ENCODE measurements at regions not wholly inside any gene's neighbourhood (a gene's known extent, or its start where the extent isn't known, plus 50 kb on each side); places are given as distances from the start of the nearest gene placed in this dataset.
A peak's percentile ranks its signal among the peaks of the same experiment; 100 is the strongest.

DNA sequence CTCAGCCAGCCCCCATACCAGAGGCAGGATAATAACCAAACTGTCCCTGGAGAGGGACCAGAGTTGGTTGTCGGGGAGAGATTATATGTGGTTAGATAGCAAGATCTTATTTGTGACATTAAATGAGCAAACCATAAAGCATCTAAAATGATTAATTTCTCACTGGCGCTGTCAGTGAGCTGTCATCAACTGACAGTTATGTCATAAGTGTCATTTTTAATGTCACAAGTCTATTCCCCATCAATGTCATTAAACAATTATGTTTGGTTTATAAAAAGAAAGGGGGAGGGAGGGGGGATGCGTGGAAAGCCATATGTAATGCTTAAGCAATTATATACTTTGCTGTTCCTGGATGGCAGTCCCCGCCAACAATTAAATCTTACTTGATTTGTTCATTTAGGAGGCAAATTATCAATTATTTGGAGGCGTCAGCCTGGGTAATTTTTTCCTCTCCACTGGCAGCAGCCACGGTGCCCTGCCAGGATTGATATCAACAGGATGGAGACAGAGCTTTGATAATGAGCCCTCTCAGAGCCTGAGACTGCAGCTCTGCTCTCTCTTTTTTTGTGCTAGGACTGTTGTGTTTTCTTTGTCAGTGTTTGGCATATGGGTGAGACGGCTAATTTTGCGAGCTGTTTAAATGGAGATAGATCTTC lies 333.6 kb upstream of the CAMK1G start:
- no peak for DNase-seq

- no peak for DNase-seq
These were observed 332.5 kb upstream of the CAMK1G start for GRCh38 chr1:209250861-209251636.

DNA sequence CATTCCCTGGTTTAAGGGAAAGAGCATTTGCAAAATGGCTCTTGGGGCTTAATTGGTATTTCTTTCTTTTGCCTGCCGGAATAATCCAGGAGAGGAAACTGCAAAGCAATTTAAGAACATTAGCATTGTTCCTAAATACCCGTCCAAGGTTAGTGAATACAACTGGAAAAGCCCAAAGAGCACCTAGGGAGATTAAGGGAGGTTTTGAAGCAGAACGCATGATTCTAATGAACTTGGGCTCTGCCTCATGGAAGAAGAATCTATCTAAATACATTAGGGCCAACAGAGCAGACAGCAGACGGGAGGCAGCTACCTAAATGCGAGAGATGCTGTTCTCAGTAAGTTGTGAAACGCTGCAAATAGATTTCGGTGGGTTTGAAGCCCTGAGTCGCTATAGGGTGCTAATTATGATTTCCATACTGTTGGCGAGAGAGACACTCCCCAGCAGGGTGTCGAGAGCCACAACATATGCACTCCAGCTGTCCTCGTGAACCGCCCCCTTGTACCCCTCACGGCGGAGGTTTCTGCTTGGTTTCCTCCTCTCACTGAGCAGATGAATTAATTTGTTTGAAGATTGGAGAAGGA lies 326.7 kb upstream of the CAMK1G start:
- no peak for DNase-seq

DNA sequence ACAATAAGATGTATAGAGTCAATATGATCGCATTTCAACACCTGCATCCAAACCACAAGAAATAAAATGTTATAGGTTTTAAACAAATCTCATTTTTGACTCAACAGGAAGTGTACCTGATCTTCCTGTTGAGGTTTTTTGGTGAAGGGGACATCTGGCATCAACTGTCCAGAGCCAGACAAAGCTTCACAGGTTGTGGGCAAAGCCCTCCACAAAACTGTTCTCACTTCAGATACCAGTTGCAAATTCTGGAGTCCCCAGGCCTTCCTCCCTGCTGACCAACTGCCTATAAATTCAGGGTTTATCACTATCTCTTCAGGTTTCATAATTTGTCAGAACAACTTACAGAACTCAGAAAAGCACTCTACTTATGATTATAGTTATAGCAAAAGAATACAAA lies 326.1 kb upstream of the CAMK1G start:
- no peak for DNase-seq

DNA sequence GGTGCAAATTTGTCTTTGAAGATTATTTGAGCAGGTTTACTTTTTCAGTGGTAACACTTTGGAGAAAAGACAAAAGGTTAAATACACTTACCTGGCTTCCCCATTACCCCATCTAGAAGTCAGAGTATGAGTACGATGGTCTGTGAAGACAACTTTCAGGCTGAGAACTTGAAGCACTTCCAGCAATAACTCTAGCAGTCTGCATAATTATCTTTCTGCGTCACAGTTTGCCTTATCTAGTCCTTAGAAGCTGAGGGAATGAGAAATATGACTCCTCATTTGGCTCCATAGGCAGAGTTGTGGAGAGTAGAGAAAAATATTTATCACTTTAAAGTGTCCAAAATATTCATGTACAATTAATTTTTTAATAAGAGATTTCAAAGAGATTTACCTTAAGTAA lies 323.4 kb upstream of the CAMK1G start:
- DNase-seq, result no peak

GRCh38 chr1:209262631-209263030 lies 320.9 kb upstream of the CAMK1G start:
- no peak for DNase-seq

DNA sequence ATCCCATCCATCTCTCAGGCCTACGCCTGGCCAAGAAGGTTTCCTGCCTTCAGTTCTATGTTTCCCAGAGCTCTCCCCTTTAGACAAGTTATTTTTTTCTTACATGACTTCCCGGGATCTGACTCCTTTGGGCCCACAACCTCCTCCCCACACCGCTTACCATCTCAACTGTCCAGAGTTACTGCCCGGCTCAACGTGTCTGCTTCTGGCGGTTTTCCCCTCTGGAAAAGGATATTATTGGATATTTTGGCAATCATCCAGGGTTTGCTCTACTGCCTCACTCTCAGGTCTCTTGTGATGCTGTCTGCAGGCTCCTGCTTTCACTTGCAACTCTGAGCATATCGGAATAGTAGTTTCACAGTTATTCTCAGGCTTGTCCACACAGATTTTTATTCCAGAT lies 318.2 kb upstream of the CAMK1G start:
- no peak for DNase-seq

- no peak for DNase-seq
These were observed 316.8 kb upstream of the CAMK1G start for GRCh38 chr1:209266590-209267205.

DNA sequence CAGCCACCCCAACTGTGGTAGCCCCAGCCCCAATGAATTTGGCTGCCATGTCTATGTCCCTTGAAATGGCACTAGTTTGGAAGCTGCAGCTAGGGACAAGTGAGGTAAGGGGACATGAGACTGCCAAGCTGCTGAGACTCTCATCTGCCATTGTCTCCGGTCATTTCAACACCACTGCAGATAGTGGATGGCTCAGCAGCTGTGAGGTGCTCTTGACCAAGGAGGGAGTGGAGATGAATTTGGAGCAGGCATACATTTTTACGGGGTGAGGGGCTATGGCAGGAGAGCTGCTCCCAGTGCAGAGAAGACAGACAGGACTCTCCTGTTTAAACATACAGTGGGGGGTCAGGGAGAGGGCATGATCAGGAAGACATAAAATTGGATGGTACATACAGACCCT lies 315.5 kb upstream of the CAMK1G start:
- no peak for DNase-seq

GRCh38 chr1:209268479-209268878 lies 315.0 kb upstream of the CAMK1G start:
- DNase-seq, result no peak

- no peak for DNase-seq
These were observed 307.2 kb upstream of the CAMK1G start for GRCh38 chr1:209276321-209276720.

GRCh38 chr1:209277662-209278061 lies 305.9 kb upstream of the CAMK1G start:
- DNase-seq, result no peak

GRCh38 chr1:209291715-209292114 lies 291.8 kb upstream of the CAMK1G start:
- no peak for DNase-seq

DNA sequence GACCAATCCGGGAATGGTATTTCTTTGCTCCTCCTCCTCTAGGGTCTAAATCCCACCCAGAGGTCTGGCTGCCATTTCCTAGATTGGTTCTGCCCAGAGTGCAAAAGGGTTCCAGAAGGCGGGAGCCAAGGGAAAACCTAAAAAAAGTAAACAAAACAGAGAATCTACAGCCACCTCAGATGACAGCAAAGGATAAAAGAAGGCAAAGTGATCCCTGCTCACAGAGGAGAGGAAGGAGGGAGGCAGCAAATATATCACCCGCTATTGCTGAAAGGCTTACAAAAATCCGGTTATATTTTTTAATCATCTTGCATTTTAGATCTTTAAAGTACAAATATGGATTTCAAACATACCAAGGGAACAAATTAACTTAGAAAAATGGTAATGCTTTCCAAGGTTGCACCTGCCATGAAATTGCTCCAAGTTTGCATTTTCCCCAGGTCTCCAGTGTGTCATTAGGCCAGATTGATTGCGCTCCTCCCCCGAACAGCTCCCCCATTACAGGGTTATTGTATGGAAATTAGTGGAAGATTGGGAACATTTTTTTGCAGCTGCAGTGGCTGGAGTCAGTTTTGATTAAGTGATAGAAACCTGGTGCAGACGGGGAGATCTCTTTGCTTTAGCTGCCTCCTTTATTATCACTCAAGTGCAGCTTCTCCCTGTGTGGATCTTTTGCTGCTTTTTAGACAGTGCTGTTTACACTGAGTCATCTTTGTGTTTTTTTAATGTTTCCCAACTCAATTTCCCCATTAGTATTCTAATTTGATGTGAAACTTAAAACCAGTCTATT lies 280.5 kb upstream of the CAMK1G start:
- peak; percentile 68 for DNase-seq

GRCh38 chr1:209304166-209304565 lies 279.3 kb upstream of the CAMK1G start:
- DNase-seq, result no peak

- DNase-seq, result no peak
These were observed 278.1 kb upstream of the CAMK1G start for GRCh38 chr1:209305221-209305954.

GRCh38 chr1:209307846-209308245 lies 275.7 kb upstream of the CAMK1G start:
- no peak for DNase-seq

DNA sequence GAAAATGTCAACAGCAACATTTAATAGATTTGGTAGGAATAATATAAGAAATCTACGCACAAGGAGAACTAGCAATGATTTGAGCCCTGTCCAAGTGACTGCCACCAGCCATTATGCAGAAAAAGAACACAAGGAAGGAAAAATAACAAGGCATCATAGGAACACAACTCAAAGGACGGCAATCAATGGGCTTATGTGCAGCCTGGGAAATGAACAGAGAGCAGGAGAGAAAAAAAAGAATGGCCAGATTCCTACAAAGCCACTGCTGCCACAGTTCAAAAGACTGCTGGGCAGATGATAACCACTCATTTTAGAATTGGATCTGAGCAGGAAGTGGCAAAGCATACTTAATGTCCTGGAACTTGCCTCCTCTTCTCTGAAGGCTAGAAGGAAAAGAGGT lies 274.3 kb upstream of the CAMK1G start:
- no peak for DNase-seq

GRCh38 chr1:209311770-209312169 lies 271.7 kb upstream of the CAMK1G start:
- DNase-seq, result no peak

GRCh38 chr1:209316929-209317328 lies 266.6 kb upstream of the CAMK1G start:
- no peak for DNase-seq

DNA sequence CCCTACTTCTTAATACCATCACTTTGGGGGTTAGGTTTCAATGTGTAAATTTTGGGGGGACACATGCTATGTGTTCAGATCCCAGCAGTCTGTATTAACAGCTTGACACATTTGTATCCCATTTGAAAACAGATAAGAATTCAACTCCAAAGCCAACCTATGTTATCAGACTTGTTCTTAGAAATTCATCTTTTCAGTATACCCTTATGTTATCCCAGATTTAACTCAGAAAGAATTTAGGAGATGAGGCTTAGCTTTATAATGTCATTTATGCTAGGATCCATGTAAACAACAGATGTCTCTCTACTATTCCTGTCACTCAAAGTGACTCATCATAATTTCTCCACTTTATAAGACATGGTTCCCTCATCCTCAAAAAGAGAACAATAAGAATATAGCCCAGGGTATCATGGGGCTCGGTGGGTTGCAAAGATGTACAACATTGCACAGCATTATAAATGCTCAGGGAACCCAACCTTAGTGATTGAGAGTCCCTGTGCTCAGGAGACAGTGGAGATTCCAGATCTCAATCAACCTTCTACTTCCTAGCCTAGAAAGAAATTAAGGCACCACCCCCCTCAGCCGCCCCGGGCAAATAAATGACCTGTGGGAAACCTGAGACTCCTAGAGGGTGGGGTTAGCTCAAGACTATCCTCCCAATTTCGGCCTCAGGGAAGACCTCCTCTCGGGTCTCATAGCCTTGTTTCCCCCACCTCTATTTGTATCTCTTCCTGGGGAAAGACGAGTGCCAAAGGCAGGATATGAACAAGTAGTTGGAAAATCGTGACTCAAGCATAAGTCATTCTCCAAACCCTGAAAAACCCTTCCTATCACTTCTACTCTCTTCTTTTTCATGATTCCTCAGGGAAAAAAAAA lies 265.1 kb upstream of the CAMK1G start:
- DNase-seq, result no peak
